ENCODE measurements at regions not wholly inside any gene's neighbourhood (a gene's known extent, or its start where the extent isn't known, plus 50 kb on each side); places are given as distances from the start of the nearest gene placed in this dataset.

- no peak overlapping the region for H3K4me3 ChIP-seq (ENCODE audit: low read depth, low read length)
- TF ChIP-seq, protein P1, sequence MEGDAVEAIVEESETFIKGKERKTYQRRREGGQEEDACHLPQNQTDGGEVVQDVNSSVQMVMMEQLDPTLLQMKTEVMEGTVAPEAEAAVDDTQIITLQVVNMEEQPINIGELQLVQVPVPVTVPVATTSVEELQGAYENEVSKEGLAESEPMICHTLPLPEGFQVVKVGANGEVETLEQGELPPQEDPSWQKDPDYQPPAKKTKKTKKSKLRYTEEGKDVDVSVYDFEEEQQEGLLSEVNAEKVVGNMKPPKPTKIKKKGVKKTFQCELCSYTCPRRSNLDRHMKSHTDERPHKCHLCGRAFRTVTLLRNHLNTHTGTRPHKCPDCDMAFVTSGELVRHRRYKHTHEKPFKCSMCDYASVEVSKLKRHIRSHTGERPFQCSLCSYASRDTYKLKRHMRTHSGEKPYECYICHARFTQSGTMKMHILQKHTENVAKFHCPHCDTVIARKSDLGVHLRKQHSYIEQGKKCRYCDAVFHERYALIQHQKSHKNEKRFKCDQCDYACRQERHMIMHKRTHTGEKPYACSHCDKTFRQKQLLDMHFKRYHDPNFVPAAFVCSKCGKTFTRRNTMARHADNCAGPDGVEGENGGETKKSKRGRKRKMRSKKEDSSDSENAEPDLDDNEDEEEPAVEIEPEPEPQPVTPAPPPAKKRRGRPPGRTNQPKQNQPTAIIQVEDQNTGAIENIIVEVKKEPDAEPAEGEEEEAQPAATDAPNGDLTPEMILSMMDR (IDR thresholded peaks at IDR 0.05; ENCODE audit: low read depth, low read length, missing control alignments), result no peak
- DNase-seq (ENCODE audit: low read depth), result no peak
Measured at GRCh38 chr15:91456921-91457320, 356.9 kb downstream of the SV2B start.

- TF ChIP-seq, protein P1 (IDR thresholded peaks at IDR 0.05; ENCODE audit: low read depth, low read length, missing control alignments), result no peak
- DNase-seq (ENCODE audit: low read depth), result no peak
- no peak overlapping the region for H3K4me3 ChIP-seq (ENCODE audit: low read depth, low read length)
Measured at GRCh38 chr15:91461377-91461776, 361.3 kb downstream of the SV2B start.

DNA sequence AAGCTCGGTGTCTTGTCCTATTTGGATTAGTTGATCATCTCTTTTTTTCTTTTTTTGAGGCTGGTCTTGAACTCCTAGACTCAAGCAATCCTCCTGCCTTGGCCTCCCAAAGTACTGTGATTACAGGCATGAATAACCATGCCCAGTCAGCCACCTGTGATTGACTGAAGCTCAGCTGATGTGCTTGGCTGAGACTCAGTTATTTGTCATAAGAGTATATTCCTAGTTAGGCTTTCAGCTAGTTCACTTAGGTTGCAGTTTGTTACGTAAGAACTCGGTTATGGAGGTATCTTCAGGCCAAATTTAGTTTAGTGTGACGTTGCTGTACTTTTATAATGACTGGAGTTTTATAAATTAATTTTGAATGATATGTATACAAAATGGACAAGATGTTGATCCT is 365.0 kb downstream of the SV2B start:
- TF ChIP-seq, protein P1 (IDR thresholded peaks at IDR 0.05; ENCODE audit: low read depth, low read length, missing control alignments), result no peak
- no peak overlapping the region for H3K4me3 ChIP-seq (ENCODE audit: low read depth, low read length)
- no peak for DNase-seq (ENCODE audit: low read depth)

DNA sequence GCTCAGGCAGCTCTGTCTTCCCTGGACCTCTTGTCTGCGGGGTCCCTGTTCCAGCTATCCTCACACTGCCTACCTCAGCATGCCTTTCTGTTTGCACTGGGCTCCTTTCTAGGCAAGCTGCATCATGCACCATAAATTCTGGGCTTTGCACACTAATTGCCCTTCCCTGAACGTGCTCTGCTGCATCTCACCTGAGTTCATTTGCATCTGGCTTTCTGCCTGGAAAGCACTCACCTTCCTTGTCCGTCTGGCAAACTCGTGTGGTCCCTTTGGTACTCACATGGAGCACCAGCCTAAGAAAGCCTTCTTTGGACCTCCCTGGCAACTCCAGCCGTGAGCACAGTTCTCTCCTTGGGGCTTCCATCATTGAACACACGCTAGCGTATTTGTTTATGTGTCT is 365.6 kb downstream of the SV2B start:
- no peak for DNase-seq (ENCODE audit: low read depth)
- TF ChIP-seq, protein P1 (IDR thresholded peaks at IDR 0.05; ENCODE audit: low read depth, low read length, missing control alignments), result no peak
- no peak overlapping the region for H3K4me3 ChIP-seq (ENCODE audit: low read depth, low read length)

DNA sequence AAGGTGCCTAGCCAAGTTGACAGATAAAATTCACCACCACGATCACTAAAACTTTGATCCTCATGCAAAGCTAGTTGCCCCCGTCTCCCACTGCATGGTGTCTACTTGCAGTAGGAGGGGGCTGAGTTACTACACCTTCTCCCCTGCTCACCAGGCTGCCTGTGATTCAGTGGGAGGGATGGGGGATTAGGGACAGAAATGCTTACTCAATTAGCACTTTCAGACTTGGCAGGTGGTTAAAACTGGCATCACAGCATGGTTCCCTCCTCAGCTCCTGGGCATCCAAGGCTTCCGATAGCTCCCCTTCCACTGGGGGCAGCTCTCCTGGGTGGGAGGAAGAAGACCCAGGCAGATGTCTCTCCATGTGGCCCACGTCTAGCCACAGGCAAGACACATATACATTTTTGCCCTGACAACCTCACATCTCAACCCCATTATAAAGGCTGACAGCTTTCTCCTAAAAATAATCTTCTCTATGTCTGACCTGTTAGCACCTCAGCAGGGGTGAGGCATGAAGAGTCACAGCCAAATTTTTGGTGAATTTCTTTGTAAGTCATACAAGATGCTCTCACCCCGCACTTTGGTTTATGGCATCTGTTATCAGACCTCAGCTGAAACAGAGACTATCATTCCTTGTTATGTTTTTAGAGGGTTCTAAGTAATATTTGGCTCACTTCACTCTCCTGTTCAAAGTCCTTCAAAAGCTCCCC is 369.0 kb downstream of the SV2B start:
- TF ChIP-seq, protein P1 (IDR thresholded peaks at IDR 0.05; ENCODE audit: low read depth, low read length, missing control alignments), result no peak

GRCh38 chr15:91469632-91470567 is 369.8 kb downstream of the SV2B start:
- TF ChIP-seq, protein P1 (IDR thresholded peaks at IDR 0.05; ENCODE audit: low read depth, low read length, missing control alignments), result no peak
- no peak for DNase-seq (ENCODE audit: low read depth)
- no peak overlapping the region for H3K4me3 ChIP-seq (ENCODE audit: low read depth, low read length)

More for the DNA sequence above, 369.0 kb downstream of the SV2B start:
- no peak overlapping the region for H3K4me3 ChIP-seq (ENCODE audit: low read depth, low read length)
- DNase-seq (ENCODE audit: low read depth), result no peak

Measured in GM12864 (cell line).